HepG2 (cell line): ENCODE measurements at regions not wholly inside any gene's neighbourhood (a gene's known extent, or its start where the extent isn't known, plus 50 kb on each side); places are given as distances from the start of the nearest gene placed in this dataset.

Source experiments
- AKAP8 ChIP-seq: sonication (generic); formaldehyde crosslinking; IDR thresholded peaks from 2 replicates; pipeline ENCODE4 v1.5.1; 2020; ENCODE audit warnings: mild to moderate bottlenecking, missing genetic modification reagents
- ELF1 ChIP-seq: sonication (generic); formaldehyde crosslinking; IDR thresholded peaks from 2 replicates; pipeline ENCODE4 v1.4.0; 2020; ENCODE audit warnings: missing genetic modification reagents
- ISL2 ChIP-seq: sonication (generic); formaldehyde crosslinking; IDR thresholded peaks from 2 replicates; pipeline ENCODE4 v1.5.0; 2020; ENCODE audit warnings: missing genetic modification reagents
- KDM4B ChIP-seq: sonication (generic); formaldehyde crosslinking; IDR thresholded peaks from 2 replicates; pipeline ENCODE4 v1.4.0; 2020; ENCODE audit warnings: missing genetic modification reagents
- MAFF ChIP-seq: IDR thresholded peaks from 2 replicates; pipeline ENCODE4 v1.6.1; 2011; ENCODE audit warnings: low read depth, low read length, improper control_type of control experiment
- NCOA2 ChIP-seq: sonication (generic); formaldehyde crosslinking; IDR thresholded peaks from 2 replicates; pipeline ENCODE4 v1.8.0; 2022; ENCODE audit warnings: inconsistent platforms
- NKX3-1 ChIP-seq: sonication (generic); formaldehyde crosslinking; IDR thresholded peaks from 2 replicates; pipeline ENCODE4 v1.5.0; 2020; ENCODE audit warnings: missing genetic modification reagents
- RFX1 ChIP-seq: fragments of 450-650 bp; IDR thresholded peaks from 2 replicates; pipeline ENCODE4 v1.6.1; 2017
- SMYD3 ChIP-seq: sonication (generic); formaldehyde crosslinking; IDR thresholded peaks from 2 replicates; pipeline ENCODE4 v1.8.1; 2023; ENCODE audit warnings: mild to moderate bottlenecking, missing genetic modification reagents
- SPEN ChIP-seq: sonication (generic); formaldehyde crosslinking; IDR thresholded peaks from 2 replicates; pipeline ENCODE4 v1.5.1; 2020; ENCODE audit warnings: low read depth, mild to moderate bottlenecking, missing genetic modification reagents
- STAT5B ChIP-seq: sonication (generic); formaldehyde crosslinking; IDR thresholded peaks from 2 replicates; pipeline ENCODE4 v1.4.0; 2020; ENCODE audit warnings: missing genetic modification reagents
- TGIF2 ChIP-seq: IDR thresholded peaks from 2 replicates; pipeline ENCODE4 v1.6.1; 2016; ENCODE audit warnings: control low read depth, missing compliant biosample characterization
- TRIM24 ChIP-seq: sonication (generic); formaldehyde crosslinking; IDR thresholded peaks from 2 replicates; pipeline ENCODE4 v1.8.0; 2022; ENCODE audit warnings: mild to moderate bottlenecking, missing genetic modification reagents
- ZNF225 ChIP-seq: sonication (generic); formaldehyde crosslinking; IDR thresholded peaks from 2 replicates; pipeline ENCODE4 v1.4.0; 2020; ENCODE audit warnings: mild to moderate bottlenecking, missing genetic modification reagents
- ZNF256 ChIP-seq: sonication (generic); formaldehyde crosslinking; conservative IDR thresholded peaks from 2 replicates; pipeline ENCODE4 v1.4.0; 2020; ENCODE audit warnings: missing genetic modification reagents
- ZNF441 ChIP-seq: sonication (generic); formaldehyde crosslinking; IDR thresholded peaks from 2 replicates; pipeline ENCODE4 v1.7.0; 2021; ENCODE audit warnings: missing genetic modification reagents, borderline replicate concordance
- ZNF563 ChIP-seq: sonication (generic); formaldehyde crosslinking; IDR thresholded peaks from 2 replicates; pipeline ENCODE4 v1.8.0; 2022; ENCODE audit warnings: mild to moderate bottlenecking, moderate library complexity, missing genetic modification reagents
- ZNF614 ChIP-seq: IDR thresholded peaks from 2 replicates; pipeline ENCODE4 v1.6.1; 2018; ENCODE audit warnings: missing biosample characterization, missing genetic modification reagents, inconsistent platforms, borderline replicate concordance
- ZNF660 ChIP-seq: sonication (generic); formaldehyde crosslinking; IDR thresholded peaks from 2 replicates; pipeline ENCODE4 v1.5.1; 2020; ENCODE audit warnings: mild to moderate bottlenecking, low read depth, missing genetic modification reagents, borderline replicate concordance
- ZNF83 ChIP-seq: sonication (generic); formaldehyde crosslinking; IDR thresholded peaks from 2 replicates; pipeline ENCODE4 v1.4.0; 2020; ENCODE audit warnings: missing genetic modification reagents, mild to moderate bottlenecking, borderline replicate concordance
- TF ChIP-seq, protein P1 (sequence below): sonication (generic); formaldehyde crosslinking; IDR thresholded peaks from 2 replicates; pipeline ENCODE4 v1.4.0; 2020; ENCODE audit warnings: missing genetic modification reagents, borderline replicate concordance
- TF ChIP-seq, protein P2 (sequence below): sonication (generic); formaldehyde crosslinking; IDR thresholded peaks from 2 replicates; pipeline ENCODE4 v1.4.0; 2020; ENCODE audit warnings: mild to moderate bottlenecking, missing genetic modification reagents
- TF ChIP-seq, protein P3 (sequence below): sonication (generic); formaldehyde crosslinking; IDR thresholded peaks from 2 replicates; pipeline ENCODE4 v1.5.1; 2020; ENCODE audit warnings: mild to moderate bottlenecking, missing genetic modification reagents, moderate library complexity
- TF ChIP-seq, protein P4 (sequence below): IDR thresholded peaks from 2 replicates; pipeline ENCODE4 v1.6.1; 2016; ENCODE audit warnings: low read depth

DNA sequence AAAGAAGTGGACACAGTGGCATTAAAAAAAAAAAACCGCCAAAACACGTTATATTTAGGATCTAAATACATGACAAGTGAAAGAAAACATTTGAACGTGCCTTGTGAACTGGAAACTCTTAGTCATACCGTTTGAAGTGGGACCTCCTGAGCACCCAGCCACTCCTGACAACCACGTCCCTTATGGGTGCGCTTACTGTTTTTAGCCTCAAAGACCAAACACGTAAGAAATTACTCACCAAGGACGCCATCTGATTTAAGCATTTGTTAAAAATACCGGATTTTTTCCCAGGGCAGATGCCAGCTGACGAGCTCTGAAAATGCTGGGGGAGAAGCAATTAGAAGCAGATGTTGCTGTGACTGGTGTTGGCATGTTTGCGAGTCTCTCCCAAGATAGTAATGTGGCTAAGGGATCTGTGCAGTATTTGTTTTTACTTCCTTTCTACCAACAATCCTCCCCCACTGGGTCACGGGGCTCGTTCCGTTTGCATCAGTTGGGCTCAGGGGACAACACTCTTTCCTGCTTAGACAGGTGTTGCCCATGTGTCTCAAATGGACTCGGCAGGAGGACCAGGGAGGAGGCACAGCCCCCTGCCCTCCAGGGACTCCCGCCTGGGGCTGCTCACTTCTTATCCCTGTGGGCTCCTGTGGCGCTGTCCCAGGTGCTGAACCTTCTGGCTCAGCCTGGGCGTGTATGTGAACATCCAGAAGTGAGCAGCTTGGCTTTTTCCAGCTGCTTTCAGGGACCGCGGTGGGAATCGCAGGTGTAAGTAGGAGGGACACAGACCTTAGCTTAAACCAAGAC lies 101.0 kb downstream of the BEGAIN start (continued):
- TF ChIP-seq SPEN (CRISPR knock-in tag) (0 out of 2 replicates have a peak, but pooled peaks have one; percentile 19), STAT5B (CRISPR knock-in tag) (peak; percentile 87; the same call in 1 of the 2 replicates), TRIM24 (CRISPR knock-in tag) (no peak), ZNF614 (CRISPR knock-in tag) (0 out of 2 replicates have a peak, but pooled peaks have one; percentile 24), ISL2 (CRISPR knock-in tag) (0 out of 2 replicates have a peak, but pooled peaks have one; percentile 28), AKAP8 (CRISPR knock-in tag) (no peak), ZNF563 (CRISPR knock-in tag) (peak; percentile 60; the same call in 1 of the 2 replicates), ZNF660 (CRISPR knock-in tag) (0 out of 2 replicates have a peak, but pooled peaks have one; percentile 52), KDM4B (0 out of 2 replicates have a peak, but pooled peaks have one; percentile 57), MAFF (no peak), NKX3-1 (peak; percentile 88; the same call in 1 of the 2 replicates), ELF1 (no peak), ZNF441 (CRISPR knock-in tag) (peak; percentile 60; the same call in 1 of the 2 replicates), NCOA2 (CRISPR knock-in tag) (0 out of 2 replicates have a peak, but pooled peaks have one; percentile 35), RFX1 (no peak), ZNF225 (CRISPR knock-in tag) (no peak), ZNF256 (CRISPR knock-in tag) (0 out of 2 replicates have a peak, but pooled peaks have one; percentile 69), SMYD3 (CRISPR knock-in tag) (no peak), ZNF83 (CRISPR knock-in tag) (0 out of 2 replicates have a peak, but pooled peaks have one; percentile 48), TGIF2 (CRISPR knock-in tag) (peak; percentile 76; the same call in 1 of the 2 replicates)
- TF ChIP-seq, protein P1, sequence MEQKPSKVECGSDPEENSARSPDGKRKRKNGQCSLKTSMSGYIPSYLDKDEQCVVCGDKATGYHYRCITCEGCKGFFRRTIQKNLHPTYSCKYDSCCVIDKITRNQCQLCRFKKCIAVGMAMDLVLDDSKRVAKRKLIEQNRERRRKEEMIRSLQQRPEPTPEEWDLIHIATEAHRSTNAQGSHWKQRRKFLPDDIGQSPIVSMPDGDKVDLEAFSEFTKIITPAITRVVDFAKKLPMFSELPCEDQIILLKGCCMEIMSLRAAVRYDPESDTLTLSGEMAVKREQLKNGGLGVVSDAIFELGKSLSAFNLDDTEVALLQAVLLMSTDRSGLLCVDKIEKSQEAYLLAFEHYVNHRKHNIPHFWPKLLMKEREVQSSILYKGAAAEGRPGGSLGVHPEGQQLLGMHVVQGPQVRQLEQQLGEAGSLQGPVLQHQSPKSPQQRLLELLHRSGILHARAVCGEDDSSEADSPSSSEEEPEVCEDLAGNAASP (CRISPR knock-in tag), result peak; percentile 66
- TF ChIP-seq, protein P2, sequence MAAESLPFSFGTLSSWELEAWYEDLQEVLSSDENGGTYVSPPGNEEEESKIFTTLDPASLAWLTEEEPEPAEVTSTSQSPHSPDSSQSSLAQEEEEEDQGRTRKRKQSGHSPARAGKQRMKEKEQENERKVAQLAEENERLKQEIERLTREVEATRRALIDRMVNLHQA (CRISPR knock-in tag), result no peak
- TF ChIP-seq, protein P3, sequence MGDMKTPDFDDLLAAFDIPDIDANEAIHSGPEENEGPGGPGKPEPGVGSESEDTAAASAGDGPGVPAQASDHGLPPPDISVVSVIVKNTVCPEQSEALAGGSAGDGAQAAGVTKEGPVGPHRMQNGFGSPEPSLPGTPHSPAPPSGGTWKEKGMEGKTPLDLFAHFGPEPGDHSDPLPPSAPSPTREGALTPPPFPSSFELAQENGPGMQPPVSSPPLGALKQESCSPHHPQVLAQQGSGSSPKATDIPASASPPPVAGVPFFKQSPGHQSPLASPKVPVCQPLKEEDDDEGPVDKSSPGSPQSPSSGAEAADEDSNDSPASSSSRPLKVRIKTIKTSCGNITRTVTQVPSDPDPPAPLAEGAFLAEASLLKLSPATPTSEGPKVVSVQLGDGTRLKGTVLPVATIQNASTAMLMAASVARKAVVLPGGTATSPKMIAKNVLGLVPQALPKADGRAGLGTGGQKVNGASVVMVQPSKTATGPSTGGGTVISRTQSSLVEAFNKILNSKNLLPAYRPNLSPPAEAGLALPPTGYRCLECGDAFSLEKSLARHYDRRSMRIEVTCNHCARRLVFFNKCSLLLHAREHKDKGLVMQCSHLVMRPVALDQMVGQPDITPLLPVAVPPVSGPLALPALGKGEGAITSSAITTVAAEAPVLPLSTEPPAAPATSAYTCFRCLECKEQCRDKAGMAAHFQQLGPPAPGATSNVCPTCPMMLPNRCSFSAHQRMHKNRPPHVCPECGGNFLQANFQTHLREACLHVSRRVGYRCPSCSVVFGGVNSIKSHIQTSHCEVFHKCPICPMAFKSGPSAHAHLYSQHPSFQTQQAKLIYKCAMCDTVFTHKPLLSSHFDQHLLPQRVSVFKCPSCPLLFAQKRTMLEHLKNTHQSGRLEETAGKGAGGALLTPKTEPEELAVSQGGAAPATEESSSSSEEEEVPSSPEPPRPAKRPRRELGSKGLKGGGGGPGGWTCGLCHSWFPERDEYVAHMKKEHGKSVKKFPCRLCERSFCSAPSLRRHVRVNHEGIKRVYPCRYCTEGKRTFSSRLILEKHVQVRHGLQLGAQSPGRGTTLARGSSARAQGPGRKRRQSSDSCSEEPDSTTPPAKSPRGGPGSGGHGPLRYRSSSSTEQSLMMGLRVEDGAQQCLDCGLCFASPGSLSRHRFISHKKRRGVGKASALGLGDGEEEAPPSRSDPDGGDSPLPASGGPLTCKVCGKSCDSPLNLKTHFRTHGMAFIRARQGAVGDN (CRISPR knock-in tag), result peak; percentile 31
- TF ChIP-seq, protein P4, sequence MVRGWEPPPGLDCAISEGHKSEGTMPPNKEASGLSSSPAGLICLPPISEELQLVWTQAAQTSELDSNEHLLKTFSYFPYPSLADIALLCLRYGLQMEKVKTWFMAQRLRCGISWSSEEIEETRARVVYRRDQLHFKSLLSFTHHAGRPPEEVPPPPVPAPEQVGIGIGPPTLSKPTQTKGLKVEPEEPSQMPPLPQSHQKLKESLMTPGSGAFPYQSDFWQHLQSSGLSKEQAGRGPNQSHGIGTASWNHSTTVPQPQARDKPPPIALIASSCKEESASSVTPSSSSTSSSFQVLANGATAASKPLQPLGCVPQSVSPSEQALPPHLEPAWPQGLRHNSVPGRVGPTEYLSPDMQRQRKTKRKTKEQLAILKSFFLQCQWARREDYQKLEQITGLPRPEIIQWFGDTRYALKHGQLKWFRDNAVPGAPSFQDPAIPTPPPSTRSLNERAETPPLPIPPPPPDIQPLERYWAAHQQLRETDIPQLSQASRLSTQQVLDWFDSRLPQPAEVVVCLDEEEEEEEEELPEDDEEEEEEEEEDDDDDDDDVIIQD (CRISPR knock-in tag), result no peak
